ENCODE measurements at regions not wholly inside any gene's neighbourhood (a gene's known extent, or its start where the extent isn't known, plus 50 kb on each side); places are given as distances from the start of the nearest gene placed in this dataset.

- CTCF ChIA-PET = no interaction called here
- TF ChIP-seq, protein P1, sequence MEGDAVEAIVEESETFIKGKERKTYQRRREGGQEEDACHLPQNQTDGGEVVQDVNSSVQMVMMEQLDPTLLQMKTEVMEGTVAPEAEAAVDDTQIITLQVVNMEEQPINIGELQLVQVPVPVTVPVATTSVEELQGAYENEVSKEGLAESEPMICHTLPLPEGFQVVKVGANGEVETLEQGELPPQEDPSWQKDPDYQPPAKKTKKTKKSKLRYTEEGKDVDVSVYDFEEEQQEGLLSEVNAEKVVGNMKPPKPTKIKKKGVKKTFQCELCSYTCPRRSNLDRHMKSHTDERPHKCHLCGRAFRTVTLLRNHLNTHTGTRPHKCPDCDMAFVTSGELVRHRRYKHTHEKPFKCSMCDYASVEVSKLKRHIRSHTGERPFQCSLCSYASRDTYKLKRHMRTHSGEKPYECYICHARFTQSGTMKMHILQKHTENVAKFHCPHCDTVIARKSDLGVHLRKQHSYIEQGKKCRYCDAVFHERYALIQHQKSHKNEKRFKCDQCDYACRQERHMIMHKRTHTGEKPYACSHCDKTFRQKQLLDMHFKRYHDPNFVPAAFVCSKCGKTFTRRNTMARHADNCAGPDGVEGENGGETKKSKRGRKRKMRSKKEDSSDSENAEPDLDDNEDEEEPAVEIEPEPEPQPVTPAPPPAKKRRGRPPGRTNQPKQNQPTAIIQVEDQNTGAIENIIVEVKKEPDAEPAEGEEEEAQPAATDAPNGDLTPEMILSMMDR (IDR thresholded peaks at IDR 0.05; ENCODE audit: insufficient read depth, low read length, missing control alignments) = no peak
- POLR2A ChIA-PET = no interaction called here
- H3K4me3 ChIP-seq (ENCODE audit: low read depth, low read length) = no peak overlapping the region
- no peak for DNase-seq (ENCODE audit: low read depth, low spot score)
Observed at GRCh38 chr6:3581469-3581868, 124.6 kb upstream of the SLC22A23 start.

GRCh38 chr6:3579652-3580175, 122.9 kb upstream of the SLC22A23 start:
- TF ChIP-seq, protein P1 (IDR thresholded peaks at IDR 0.05; ENCODE audit: insufficient read depth, low read length, missing control alignments) = no peak
- ChIA-PET POLR2A (no interaction called here), CTCF (no interaction called here)
- H3K4me3 ChIP-seq (ENCODE audit: low read depth, low read length) = no peak overlapping the region
- no peak for DNase-seq (ENCODE audit: low read depth, low spot score)

GRCh38 chr6:3578981-3579380, 122.1 kb upstream of the SLC22A23 start:
- no peak overlapping the region for H3K4me3 ChIP-seq (ENCODE audit: low read depth, low read length)
- ChIA-PET POLR2A (no interaction called here), CTCF (no interaction called here)
- TF ChIP-seq, protein P1 (IDR thresholded peaks at IDR 0.05; ENCODE audit: insufficient read depth, low read length, missing control alignments) = no peak
- no peak for DNase-seq (ENCODE audit: low read depth, low spot score)

- H3K4me3 ChIP-seq (ENCODE audit: low read depth, low read length) = no peak overlapping the region
- POLR2A ChIA-PET = no interaction called here
- no peak for DNase-seq (ENCODE audit: low read depth, low spot score)
- CTCF ChIA-PET = no interaction called here
- TF ChIP-seq, protein P1 (IDR thresholded peaks at IDR 0.05; ENCODE audit: insufficient read depth, low read length, missing control alignments) = no peak
Observed at GRCh38 chr6:3577517-3577916, 120.7 kb upstream of the SLC22A23 start.

GRCh38 chr6:3575701-3576100, 118.9 kb upstream of the SLC22A23 start:
- DNase-seq (ENCODE audit: low read depth, low spot score) = no peak
- TF ChIP-seq, protein P1 (IDR thresholded peaks at IDR 0.05; ENCODE audit: insufficient read depth, low read length, missing control alignments) = no peak
- CTCF ChIA-PET = no interaction called here
- H3K4me3 ChIP-seq (ENCODE audit: low read depth, low read length) = no peak overlapping the region
- POLR2A ChIA-PET = no interaction called here

- no peak overlapping the region for H3K4me3 ChIP-seq (ENCODE audit: low read depth, low read length)
- ChIA-PET POLR2A (no interaction called here), CTCF (no interaction called here)
- TF ChIP-seq, protein P1 (IDR thresholded peaks at IDR 0.05; ENCODE audit: insufficient read depth, low read length, missing control alignments) = no peak
- no peak for DNase-seq (ENCODE audit: low read depth, low spot score)
Observed at GRCh38 chr6:3575166-3575565, 118.3 kb upstream of the SLC22A23 start.
